SU-DHL-6 (cell line): ENCODE measurements at regions not wholly inside any gene's neighbourhood (a gene's known extent, or its start where the extent isn't known, plus 50 kb on each side); places are given as distances from the start of the nearest gene placed in this dataset.

Experiments
- CTCF ChIP-seq: fragments of 200-600 bp; sonication (generic); IDR thresholded peaks from one replicate; pipeline ENCODE4 v1.5.1; 2017; ENCODE audit warnings: antibody characterized with exemption, mild to moderate bottlenecking, low read length, moderate library complexity; ENCODE audit not compliant: insufficient read depth, poor library complexity, severe bottlenecking
- EZH2phosphoT487 ChIP-seq: fragments of 200-600 bp; sonication (generic), shearing (Covaris generic); conservative IDR thresholded peaks from 2 replicates; pipeline ENCODE4 v1.6.1; 2018; ENCODE audit warnings: mild to moderate bottlenecking, antibody characterized with exemption, low read length, moderate library complexity, mixed read lengths

GRCh38 chr12:66808606-66809005, 129.7 kb upstream of the GRIP1 start:
- TF ChIP-seq EZH2phosphoT487 (no peak), CTCF (no peak)
